Esophagus squamous epithelium (tissue), 4 donors: ENCODE measurements at regions not wholly inside any gene's neighbourhood (a gene's known extent, or its start where the extent isn't known, plus 50 kb on each side); places are given as distances from the start of the nearest gene placed in this dataset.

ENCODE experiments used
- CTCF ChIP-seq, 6 experiments: fragments of 450-650 bp in 4 of 6; fragments of 200-600 bp in 2 of 6; sonication (generic) in 2 of 6; IDR thresholded peaks; one replicate each; pipeline ENCODE4 v1.5.1; 2016 to 2019; ENCODE audit warnings: antibody characterized with exemption in 6 of 6, mild to moderate bottlenecking in 4 of 6, moderate library complexity in 4 of 6
- POLR2A ChIP-seq, 4 donors: fragments of 450-650 bp; IDR thresholded peaks; one replicate each; pipeline ENCODE4 v1.6.1; 2017; ENCODE audit warnings: antibody characterized with exemption in 4 of 4, mild to moderate bottlenecking in 4 of 4, moderate library complexity in 3 of 4

GRCh38 chr10:45553613-45554012, 119.0 kb downstream of the ZFAND4 start:
- TF ChIP-seq CTCF (IDR thresholded peaks at IDR 0.05): no peak
- no peak for TF ChIP-seq POLR2A (IDR thresholded peaks at IDR 0.05)
